Mesenchymal stem cell (in vitro differentiated cells and primary cell): ENCODE measurements at regions not wholly inside any gene's neighbourhood (a gene's known extent, or its start where the extent isn't known, plus 50 kb on each side); places are given as distances from the start of the nearest gene placed in this dataset.
A peak's percentile ranks its signal among the peaks of the same experiment; 100 is the strongest.

Experiments used
- DNase-seq: peaks from one replicate; pipeline ENCODE4 v3.0.0-alpha.2; 2013
- H2AFZ ChIP-seq: one replicate; pipeline ENCODE4 v1.6.1; 2013; ENCODE audit warnings: low read depth, mild to moderate bottlenecking, control low read depth, inconsistent platforms, low read length, moderate library complexity
- H2AK5ac ChIP-seq: 2 replicates; pipeline ENCODE4 v1.6.1; 2013; ENCODE audit warnings: low read length, moderate library complexity, mild to moderate bottlenecking, inconsistent platforms; ENCODE audit not compliant: severe bottlenecking
- H2BK120ac ChIP-seq: one replicate; pipeline ENCODE4 v1.6.1; 2013; ENCODE audit warnings: low read depth, mild to moderate bottlenecking, inconsistent platforms, low read length, moderate library complexity
- H2BK12ac ChIP-seq, 2 experiments: one replicate each; pipeline ENCODE4 v1.6.1; 2013; ENCODE audit warnings: inconsistent platforms in 2 of 2, low read length in 2 of 2, mild to moderate bottlenecking in 2 of 2, moderate library complexity in 2 of 2, control low read depth in 1 of 2
- H2BK15ac ChIP-seq: one replicate; pipeline ENCODE4 v1.6.1; 2013; ENCODE audit warnings: mild to moderate bottlenecking, low read depth, inconsistent platforms; ENCODE audit not compliant: poor library complexity, severe bottlenecking
- H2BK5ac ChIP-seq: 2 replicates; pipeline ENCODE4 v1.6.1; 2013; ENCODE audit warnings: low read depth, mild to moderate bottlenecking, low read length, control low read depth, inconsistent platforms; ENCODE audit not compliant: poor library complexity, severe bottlenecking
- H3K14ac ChIP-seq, 2 experiments: one replicate each; pipeline ENCODE4 v1.6.1; 2013; ENCODE audit warnings: inconsistent platforms in 2 of 2, low read length in 2 of 2, control low read depth in 1 of 2, mild to moderate bottlenecking in 1 of 2, moderate library complexity in 1 of 2
- H3K18ac ChIP-seq, 2 experiments: one replicate each; pipeline ENCODE4 v1.6.1; 2013; ENCODE audit warnings: inconsistent platforms in 2 of 2, low read length in 2 of 2, control low read depth in 1 of 2, low read depth in 1 of 2, mild to moderate bottlenecking in 1 of 2
- H3K23ac ChIP-seq, 2 experiments: one replicate each; pipeline ENCODE4 v1.6.1; 2013; ENCODE audit warnings: inconsistent platforms in 2 of 2, low read length in 2 of 2, mild to moderate bottlenecking in 2 of 2, moderate library complexity in 2 of 2, control low read depth in 1 of 2
- H3K27ac ChIP-seq: 2 replicates; pipeline ENCODE4 v1.5.1; 2013; ENCODE audit warnings: mild to moderate bottlenecking, moderate library complexity, low read length, control low read depth, inconsistent platforms; ENCODE audit not compliant: poor library complexity, severe bottlenecking
- H3K27me3 ChIP-seq, 2 experiments: 2 replicates each; pipeline versions ENCODE4 v1.6.1 to v1.7.0; 2013; ENCODE audit warnings: low read length in 2 of 2, mild to moderate bottlenecking in 2 of 2, moderate library complexity in 2 of 2, control low read depth in 1 of 2, inconsistent platforms in 1 of 2; ENCODE audit not compliant: control insufficient read depth in 1 of 2, insufficient read depth in 1 of 2
- H3K36me3 ChIP-seq, 2 experiments: 2 replicates each; pipeline versions ENCODE4 v1.6.1 to v1.7.0; 2013; ENCODE audit warnings: low read length in 2 of 2, control low read depth in 1 of 2, inconsistent platforms in 1 of 2, low read depth in 1 of 2, mild to moderate bottlenecking in 1 of 2; ENCODE audit not compliant: insufficient read depth in 2 of 2, control insufficient read depth in 1 of 2
- H3K4ac ChIP-seq, 2 experiments: one replicate each; pipeline ENCODE4 v1.6.1; 2013; ENCODE audit warnings: inconsistent platforms in 2 of 2, low read length in 2 of 2, mild to moderate bottlenecking in 2 of 2, moderate library complexity in 2 of 2, control low read depth in 1 of 2, low read depth in 1 of 2
- H3K4me1 ChIP-seq: 2 replicates; pipeline ENCODE4 v1.6.1; 2013; ENCODE audit warnings: low read depth, low read length, control low read depth; ENCODE audit not compliant: control insufficient read depth, insufficient read depth
- H3K4me2 ChIP-seq: 2 replicates; pipeline ENCODE4 v1.6.1; 2013; ENCODE audit warnings: low read length, mild to moderate bottlenecking, inconsistent platforms; ENCODE audit not compliant: poor library complexity, severe bottlenecking
- H3K4me3 ChIP-seq, 2 experiments: 2 replicates each; pipeline versions ENCODE4 v1.5.1 to v1.7.0; 2013; ENCODE audit warnings: low read length in 2 of 2, mild to moderate bottlenecking in 2 of 2, control low read depth in 1 of 2, low read depth in 1 of 2; ENCODE audit not compliant: insufficient read depth in 1 of 2
- H3K79me1 ChIP-seq: replicated peaks from 2 replicates; pipeline ENCODE4 v1.6.1; 2013; ENCODE audit warnings: mild to moderate bottlenecking, control low read depth, low read length, inconsistent platforms; ENCODE audit not compliant: poor library complexity, severe bottlenecking
- H3K9ac ChIP-seq: 2 replicates; pipeline ENCODE4 v1.7.0; 2013; ENCODE audit warnings: mild to moderate bottlenecking, low read length, moderate library complexity
- H3K9me3 ChIP-seq: 2 replicates; pipeline ENCODE4 v1.7.0; 2013; ENCODE audit warnings: mild to moderate bottlenecking, low read length; ENCODE audit not compliant: control insufficient read depth
- H4K8ac ChIP-seq: one replicate; pipeline ENCODE4 v1.6.1; 2013; ENCODE audit warnings: inconsistent platforms, mild to moderate bottlenecking, low read length, moderate library complexity
- H4K91ac ChIP-seq: one replicate; pipeline ENCODE4 v1.6.1; 2013; ENCODE audit warnings: mild to moderate bottlenecking, low read length, inconsistent platforms
- WGBS: methylation state at CpG from one replicate; pipeline ENCODE4 v1.1.7; 2013; ENCODE audit warnings: mixed read lengths; 5-methylcytosine and 5-hydroxymethylcytosine counted together

DNA sequence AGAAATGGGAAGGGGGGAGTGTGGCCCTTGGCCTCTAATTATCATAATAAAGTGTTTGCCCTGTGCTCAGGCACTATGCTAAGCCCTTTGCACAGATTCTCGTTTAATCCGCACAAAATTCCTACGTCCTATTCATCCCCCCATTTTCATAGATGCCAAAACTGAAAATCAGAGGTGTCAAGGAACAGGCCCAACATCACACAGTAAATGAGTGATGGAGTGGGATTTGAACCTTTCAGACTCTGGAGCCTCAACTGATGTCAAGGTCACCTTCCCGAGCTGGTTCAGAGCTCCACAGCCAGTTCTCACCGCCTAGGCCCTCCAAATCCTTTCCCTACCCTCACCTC, 80.7 kb downstream of the IRF2BPL start:
- Histone ChIP-seq H3K9me3 (no peaks in the 10 kb centered on the region), H3K27ac (peak overlapping the region; percentile 95)

GRCh38 chr14:76947078-76947837, 81.2 kb downstream of the IRF2BPL start:
- 5% methylated on average over 28 of the region's 28 CpGs for WGBS

More for the DNA sequence above, 80.7 kb downstream of the IRF2BPL start:
- Histone ChIP-seq H3K18ac (peak overlapping the region; percentile 65 to 94), H2BK15ac (no peak overlapping the region), H2BK5ac (peak overlapping the region; percentile 40), H3K4ac (peak overlapping the region; percentile 67 to 93), H4K8ac (peak overlapping the region; percentile 41), H3K14ac (no peak overlapping the region), H3K4me3 (no peak overlapping the region), H4K91ac (peak overlapping the region; percentile 71), H3K9ac (peak overlapping the region; percentile 13), H3K36me3 (no peaks in the 10 kb centered on the region), H3K4me2 (no peak overlapping the region), H3K79me1 (no peaks in the 10 kb centered on the region), H3K27me3 (no peaks in the 10 kb centered on the region), H2BK120ac (peak overlapping the region; percentile 50), H2BK12ac (peak overlapping the region; percentile 34 to 99), H3K4me1 (peaks cover 34% of the 10 kb centered on the region), H2AFZ (no peak overlapping the region), H2AK5ac (peak overlapping the region; percentile 81), H3K23ac (peak overlapping the region in 1 of 2 experiments; percentile 2)
- no peak for DNase-seq
- WGBS, result 70% methylated on average over 4 of the region's 5 CpGs

DNA sequence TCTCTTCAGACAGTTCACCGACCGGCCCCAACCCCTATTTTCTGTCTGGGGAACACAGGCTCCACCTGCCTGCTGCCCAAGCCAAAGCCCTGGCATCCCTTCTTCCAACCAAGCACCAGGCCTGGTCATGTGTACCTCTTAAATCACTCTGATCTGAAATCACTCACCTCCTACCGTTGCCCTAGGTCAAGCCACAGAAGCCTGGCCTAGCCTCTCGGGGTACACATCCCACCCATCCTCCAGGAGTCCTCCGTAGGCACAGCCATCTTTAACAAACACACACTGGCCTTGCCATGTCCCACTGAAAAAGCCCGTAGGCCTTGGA, 81.8 kb downstream of the IRF2BPL start:
- Histone ChIP-seq H3K23ac (no peak overlapping the region), H2BK5ac (peak overlapping the region; percentile 19), H2AFZ (peak overlapping the region; percentile 39), H3K18ac (peak overlapping the region; percentile 67 to 90), H3K79me1 (no peaks in the 10 kb centered on the region), H3K4ac (peak overlapping the region; percentile 26 to 98), H2BK12ac (peak overlapping the region; percentile 30 to 73), H3K27ac (peak overlapping the region; percentile 95), H4K91ac (peak overlapping the region; percentile 97), H2AK5ac (peak overlapping the region; percentile 45), H3K36me3 (no peaks in the 10 kb centered on the region), H3K14ac (peak overlapping the region in 1 of 2 experiments; percentile 5), H2BK120ac (peak overlapping the region; percentile 95), H3K9ac (peak overlapping the region; percentile 53), H3K4me1 (peaks cover 36% of the 10 kb centered on the region), H3K27me3 (no peaks in the 10 kb centered on the region), H3K9me3 (no peaks in the 10 kb centered on the region), H4K8ac (peak overlapping the region; percentile 82), H3K4me2 (peak overlapping the region; percentile 4), H3K4me3 (peak overlapping the region in 1 of 2 experiments; percentile 13), H2BK15ac (peak overlapping the region; percentile 92)
- no peak for DNase-seq
- WGBS, result 73% methylated on average over 6 of the region's 6 CpGs

More at GRCh38 chr14:76947078-76947837, 81.2 kb downstream of the IRF2BPL start:
- H2BK5ac ChIP-seq, result peak overlapping the region; percentile 19
- H3K4me3 ChIP-seq, result peak overlapping the region in 1 of 2 experiments; percentile 13
- peak overlapping the region; percentile 95 for H3K27ac ChIP-seq
- H3K18ac ChIP-seq, result peak overlapping the region; percentile 67 to 90
- no peaks in the 10 kb centered on the region for H3K27me3 ChIP-seq
- H3K4ac ChIP-seq, result peak overlapping the region; percentile 26 to 98
- H4K8ac ChIP-seq, result peak overlapping the region; percentile 82
- H3K4me1 ChIP-seq, result peaks cover 34% of the 10 kb centered on the region
- peak overlapping the region; percentile 45 for H2AK5ac ChIP-seq
- peak overlapping the region; percentile 97 for H4K91ac ChIP-seq
- H3K79me1 ChIP-seq, result no peaks in the 10 kb centered on the region
- peak overlapping the region; percentile 30 to 73 for H2BK12ac ChIP-seq
- H3K9ac ChIP-seq, result peak overlapping the region; percentile 53
- peak overlapping the region; percentile 95 for H2BK120ac ChIP-seq
- no peak overlapping the region for H3K23ac ChIP-seq
- H3K4me2 ChIP-seq, result peak overlapping the region; percentile 8
- H3K36me3 ChIP-seq, result no peaks in the 10 kb centered on the region
- DNase-seq, result peak; percentile 92
- H2BK15ac ChIP-seq, result peak overlapping the region; percentile 92
- peak overlapping the region in 1 of 2 experiments; percentile 5 for H3K14ac ChIP-seq
- H2AFZ ChIP-seq, result peak overlapping the region; percentile 39
- no peaks in the 10 kb centered on the region for H3K9me3 ChIP-seq

DNA sequence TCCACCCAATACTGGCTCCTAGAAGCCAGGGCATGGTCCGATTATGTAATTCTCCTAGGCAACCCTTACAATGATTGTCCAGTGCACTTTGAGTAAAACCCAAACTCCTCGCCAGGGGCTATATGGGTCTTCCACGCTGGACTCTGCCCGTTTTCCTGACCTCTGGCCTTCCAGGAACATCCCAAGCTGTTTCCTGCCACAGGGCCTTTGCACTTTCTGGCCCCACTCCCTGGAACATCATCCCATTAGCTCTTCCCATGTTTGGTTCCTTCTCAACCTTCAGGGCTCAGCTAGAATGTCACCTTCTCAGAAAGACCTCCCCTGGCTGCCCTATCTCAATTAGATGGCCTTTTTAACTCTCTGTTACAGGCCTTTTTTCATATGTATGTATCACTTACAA, 85.4 kb downstream of the IRF2BPL start:
- Histone ChIP-seq H2BK5ac (no peak overlapping the region), H3K14ac (no peak overlapping the region), H3K79me1 (no peaks in the 10 kb centered on the region), H3K4me3 (no peak overlapping the region), H2BK120ac (no peak overlapping the region), H2AFZ (no peak overlapping the region), H4K8ac (no peak overlapping the region), H3K23ac (no peak overlapping the region), H2AK5ac (no peak overlapping the region), H2BK12ac (no peak overlapping the region), H3K4me2 (no peak overlapping the region), H3K9ac (no peak overlapping the region), H3K18ac (no peak overlapping the region), H3K9me3 (no peaks in the 10 kb centered on the region), H2BK15ac (no peak overlapping the region), H4K91ac (no peak overlapping the region), H3K4ac (no peak overlapping the region), H3K36me3 (no peaks in the 10 kb centered on the region), H3K27me3 (no peaks in the 10 kb centered on the region), H3K27ac (no peak overlapping the region), H3K4me1 (peaks cover 21% of the 10 kb centered on the region)
- WGBS, result 89% methylated on average over 4 of the region's 4 CpGs
- DNase-seq, result no peak
